NCI-H1092 (cell line): ENCODE measurements at regions not wholly inside any gene's neighbourhood (a gene's known extent, or its start where the extent isn't known, plus 50 kb on each side); places are given as distances from the start of the nearest gene placed in this dataset.
"Not testable (repeated sequence)": the region's sequence is repeated elsewhere in the genome, so short reads cannot be mapped to it uniquely, and the experiment has no call there.

Experiments used
- DNase-seq: peaks from one replicate; lab custom pipeline; 2025; lab: John Stamatoyannopoulos, UW

GRCh38 chr3:137300703-137301102, 342.9 kb downstream of the IL20RB start:
- DNase-seq: no peak

- DNase-seq: no peak
Measured at GRCh38 chr3:137304313-137305056, 346.7 kb downstream of the IL20RB start.

GRCh38 chr3:137324114-137324513, 366.3 kb downstream of the IL20RB start:
- DNase-seq: no peak

- DNase-seq: no peak
Measured at GRCh38 chr3:137325170-137325569, 367.4 kb downstream of the IL20RB start.

- no peak for DNase-seq
Measured at GRCh38 chr3:137325934-137326333, 368.2 kb downstream of the IL20RB start.

- DNase-seq: no peak
Measured at GRCh38 chr3:137329594-137329993, 371.8 kb downstream of the IL20RB start.

- DNase-seq: no peak
Measured at GRCh38 chr3:137330246-137330645, 372.5 kb downstream of the IL20RB start.

- no peak for DNase-seq
Measured at GRCh38 chr3:137332297-137332696, 374.5 kb downstream of the IL20RB start.

- DNase-seq: no peak
Measured at GRCh38 chr3:137335478-137335877, 377.7 kb downstream of the IL20RB start.

GRCh38 chr3:137338400-137338799, 380.6 kb downstream of the IL20RB start:
- DNase-seq: not testable (repeated sequence)

GRCh38 chr3:137343283-137343682, 385.5 kb downstream of the IL20RB start:
- DNase-seq: no peak

GRCh38 chr3:137347132-137347531, 389.3 kb downstream of the IL20RB start:
- DNase-seq: no peak

GRCh38 chr3:137347817-137348368, 390.1 kb downstream of the IL20RB start:
- DNase-seq: no peak

- DNase-seq: no peak
Measured at GRCh38 chr3:137348936-137349335, 391.2 kb downstream of the IL20RB start.

- no peak for DNase-seq
Measured at GRCh38 chr3:137349557-137350348, 392.0 kb downstream of the IL20RB start.

GRCh38 chr3:137360531-137361201, 402.9 kb downstream of the IL20RB start:
- no peak for DNase-seq

- DNase-seq: no peak
Measured at GRCh38 chr3:137382005-137382594, 382.0 kb upstream of the SOX14 start.

- no peak for DNase-seq
Measured at GRCh38 chr3:137385922-137386321, 378.2 kb upstream of the SOX14 start.

- no peak for DNase-seq
Measured at GRCh38 chr3:137409584-137409983, 354.5 kb upstream of the SOX14 start.

- DNase-seq: no peak
Measured at GRCh38 chr3:137410028-137410427, 354.1 kb upstream of the SOX14 start.

- no peak for DNase-seq
Measured at GRCh38 chr3:137420198-137420995, 343.7 kb upstream of the SOX14 start.
